A549 (cell line): ENCODE measurements at regions not wholly inside any gene's neighbourhood (a gene's known extent, or its start where the extent isn't known, plus 50 kb on each side); places are given as distances from the start of the nearest gene placed in this dataset.

Experiments used
- ATAC-seq, 2 experiments: fragments of 200-7000 bp in 1 of 2; fragments of >200 bp in 1 of 2; cut with Nextera tagmentation in 1 of 2; cut with Tn5 transposase in 1 of 2; 3 replicates each; pipeline versions ENCODE4 v1.8.0 to v1.9.1; 2018 to 2020; ENCODE audit warnings: mild to moderate bottlenecking in 1 of 2, moderate library complexity in 1 of 2
- CTCF ChIA-PET: fragments of 300-600 bp; sonication (Branson Sonifier 250); formaldehyde crosslinking; extraction: SDS; loops from one replicate; lab custom pipeline; 2021; ENCODE audit warnings: antibody characterized with exemption, inconsistent platforms; lab: Yijun Ruan, JAX
- POLR2A ChIA-PET: fragments of 350-600 bp; formaldehyde crosslinking; extraction: SDS; loops from one replicate; lab custom pipeline; 2021; ENCODE audit warnings: antibody characterized with exemption, inconsistent platforms; lab: Yijun Ruan, JAX
- DNase-seq, 2 experiments: peaks; one replicate each; pipeline versions ENCODE4 v3.0.0 to v3.0.0-alpha.2; 2011 to 2016; ENCODE audit warnings: low read depth in 1 of 2, low spot score in 1 of 2
- FAIRE-seq: peaks from 2 replicates; lab custom pipeline; 2011; peaks lifted over from hg19 to GRCh38; lab: Jason Lieb, UNC
- H3K27ac ChIP-seq, 2 experiments: fragments of >200 bp; sonication (Bioruptor Twin); formaldehyde crosslinking; 3 replicates each; pipeline ENCODE4 v1.5.1; 2016 to 2017
- H3K4me1 ChIP-seq: fragments of >200 bp; sonication (Bioruptor Twin); formaldehyde crosslinking; 3 replicates; pipeline ENCODE4 v1.6.1; 2016
- H3K4me2 ChIP-seq: fragments of >200 bp; sonication (Bioruptor Twin); formaldehyde crosslinking; 3 replicates; pipeline ENCODE4 v1.6.1; 2016
- H3K4me3 ChIP-seq: fragments of >200 bp; sonication (Bioruptor Twin); formaldehyde crosslinking; 3 replicates; pipeline ENCODE4 v1.5.1; 2016
- H3K9me3 ChIP-seq: fragments of >200 bp; sonication (Bioruptor Twin); formaldehyde crosslinking; 3 replicates; pipeline ENCODE4 v1.6.1; 2016
- BHLHE40 ChIP-seq: IDR thresholded peaks from 2 replicates; pipeline ENCODE4 v1.6.1; 2012; ENCODE audit warnings: low read depth, low read length, inconsistent platforms
- CHD2 ChIP-seq: fragments of 150-350 bp; IDR thresholded peaks from 2 replicates; pipeline ENCODE4 v1.6.1; 2014; ENCODE audit warnings: low read length; ENCODE audit not compliant: partially characterized antibody
- CTCF ChIP-seq: fragments of >200 bp; sonication (Bioruptor Twin); formaldehyde crosslinking; IDR thresholded peaks from 3 replicates; pipeline ENCODE4 v1.5.1; 2016
- EHF ChIP-seq: fragments of 250-450 bp; sonication (Bioruptor Pico); IDR thresholded peaks from 2 replicates; pipeline ENCODE4 v1.5.0; 2020; ENCODE audit warnings: mild to moderate bottlenecking
- EHMT2 ChIP-seq: fragments of 200-600 bp; sonication (generic); IDR thresholded peaks from 2 replicates; pipeline ENCODE4 v1.6.1; 2016; ENCODE audit warnings: antibody characterized with exemption, low read depth, mild to moderate bottlenecking, moderate library complexity
- ELK1 ChIP-seq: fragments of 150-350 bp; IDR thresholded peaks from 2 replicates; pipeline ENCODE4 v1.6.1; 2014; ENCODE audit warnings: low read depth, mild to moderate bottlenecking, low read length
- FOSL2 ChIP-seq, 2 experiments: fragments of 450-650 bp in 1 of 2; fragments of >200 bp in 1 of 2; sonication (Bioruptor Twin) in 1 of 2; formaldehyde crosslinking; IDR thresholded peaks; 2 replicates each; pipeline versions ENCODE4 v1.5.0 to v1.6.1; 2016 to 2020; ENCODE audit warnings: mild to moderate bottlenecking in 1 of 2, moderate library complexity in 1 of 2
- FOXS1 ChIP-seq: fragments of 250-450 bp; sonication (Bioruptor Pico); IDR thresholded peaks from 2 replicates; pipeline ENCODE4 v1.5.0; 2020; ENCODE audit warnings: mild to moderate bottlenecking, moderate library complexity
- HDAC2 ChIP-seq: fragments of 200-600 bp; sonication (generic); IDR thresholded peaks from 2 replicates; pipeline ENCODE4 v1.6.1; 2016
- HES2 ChIP-seq: fragments of >200 bp; sonication (Bioruptor Twin); formaldehyde crosslinking; IDR thresholded peaks from 2 replicates; pipeline ENCODE4 v1.6.1; 2016
- HOXB13 ChIP-seq: fragments of 250-450 bp; sonication (Bioruptor Pico); IDR thresholded peaks from 2 replicates; pipeline ENCODE4 v1.5.0; 2020; ENCODE audit warnings: low read depth, mild to moderate bottlenecking, moderate library complexity
- MAX ChIP-seq: IDR thresholded peaks from 2 replicates; pipeline ENCODE4 v1.6.1; 2012
- NPAS2 ChIP-seq: fragments of 250-450 bp; sonication (Bioruptor Pico); IDR thresholded peaks from 2 replicates; pipeline ENCODE4 v1.8.0; 2022; ENCODE audit warnings: mild to moderate bottlenecking, moderate library complexity, borderline replicate concordance
- NR3C1 ChIP-seq: fragments of >200 bp; sonication (Bioruptor Twin); formaldehyde crosslinking; IDR thresholded peaks from 3 replicates; pipeline ENCODE4 v1.6.1; 2017
- SMC3 ChIP-seq: fragments of >200 bp; sonication (Bioruptor Twin); formaldehyde crosslinking; IDR thresholded peaks from 3 replicates; pipeline ENCODE4 v1.6.1; 2018; ENCODE audit warnings: inconsistent platforms
- USF2 ChIP-seq: fragments of 450-650 bp; IDR thresholded peaks from 2 replicates; pipeline ENCODE4 v1.6.1; 2014; ENCODE audit warnings: antibody characterized with exemption
- WGBS: methylation state at CpG from one replicate; pipeline ENCODE4 v1.1.6; 2017; ENCODE audit errors: missing lambda C conversion rate; 5-methylcytosine and 5-hydroxymethylcytosine counted together
- TF ChIP-seq, protein P1 (sequence below): fragments of 200-600 bp; sonication (generic); IDR thresholded peaks from 2 replicates; pipeline ENCODE4 v1.6.1; 2016; ENCODE audit warnings: antibody characterized with exemption, mild to moderate bottlenecking, moderate library complexity

DNA sequence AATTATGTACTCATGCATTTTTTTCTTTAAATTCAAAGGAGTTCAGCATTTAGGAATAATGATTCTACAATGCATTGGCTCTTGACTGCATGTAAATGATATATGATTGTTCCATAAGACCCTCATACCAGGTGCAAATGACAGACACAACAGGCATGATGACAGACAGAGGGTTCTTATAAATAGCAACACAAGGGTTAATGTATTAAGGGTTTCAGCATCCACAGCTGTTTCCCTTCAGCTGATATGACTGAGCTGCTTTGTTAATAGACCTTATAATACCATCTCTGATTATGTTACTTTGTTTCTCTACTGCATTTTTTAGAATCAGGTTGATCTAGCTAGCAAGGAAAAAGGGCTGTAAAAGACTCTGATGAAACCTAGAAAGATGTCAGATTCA is 90.8 kb upstream of the TMTC2 start (continued):
- TF ChIP-seq, protein P1, sequence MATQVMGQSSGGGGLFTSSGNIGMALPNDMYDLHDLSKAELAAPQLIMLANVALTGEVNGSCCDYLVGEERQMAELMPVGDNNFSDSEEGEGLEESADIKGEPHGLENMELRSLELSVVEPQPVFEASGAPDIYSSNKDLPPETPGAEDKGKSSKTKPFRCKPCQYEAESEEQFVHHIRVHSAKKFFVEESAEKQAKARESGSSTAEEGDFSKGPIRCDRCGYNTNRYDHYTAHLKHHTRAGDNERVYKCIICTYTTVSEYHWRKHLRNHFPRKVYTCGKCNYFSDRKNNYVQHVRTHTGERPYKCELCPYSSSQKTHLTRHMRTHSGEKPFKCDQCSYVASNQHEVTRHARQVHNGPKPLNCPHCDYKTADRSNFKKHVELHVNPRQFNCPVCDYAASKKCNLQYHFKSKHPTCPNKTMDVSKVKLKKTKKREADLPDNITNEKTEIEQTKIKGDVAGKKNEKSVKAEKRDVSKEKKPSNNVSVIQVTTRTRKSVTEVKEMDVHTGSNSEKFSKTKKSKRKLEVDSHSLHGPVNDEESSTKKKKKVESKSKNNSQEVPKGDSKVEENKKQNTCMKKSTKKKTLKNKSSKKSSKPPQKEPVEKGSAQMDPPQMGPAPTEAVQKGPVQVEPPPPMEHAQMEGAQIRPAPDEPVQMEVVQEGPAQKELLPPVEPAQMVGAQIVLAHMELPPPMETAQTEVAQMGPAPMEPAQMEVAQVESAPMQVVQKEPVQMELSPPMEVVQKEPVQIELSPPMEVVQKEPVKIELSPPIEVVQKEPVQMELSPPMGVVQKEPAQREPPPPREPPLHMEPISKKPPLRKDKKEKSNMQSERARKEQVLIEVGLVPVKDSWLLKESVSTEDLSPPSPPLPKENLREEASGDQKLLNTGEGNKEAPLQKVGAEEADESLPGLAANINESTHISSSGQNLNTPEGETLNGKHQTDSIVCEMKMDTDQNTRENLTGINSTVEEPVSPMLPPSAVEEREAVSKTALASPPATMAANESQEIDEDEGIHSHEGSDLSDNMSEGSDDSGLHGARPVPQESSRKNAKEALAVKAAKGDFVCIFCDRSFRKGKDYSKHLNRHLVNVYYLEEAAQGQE, result no peak
- TF ChIP-seq MAX, result no peak
- no peak for TF ChIP-seq NPAS2
- no peak for TF ChIP-seq EHF (CRISPR knock-in tag)
- no peak for TF ChIP-seq FOSL2 (IDR thresholded peaks at IDR 0.05)
- TF ChIP-seq FOSL2 (CRISPR knock-in tag; IDR thresholded peaks at IDR 0.05), result no peak
- no peak for TF ChIP-seq HES2
- TF ChIP-seq FOXS1 (CRISPR knock-in tag), result no peak
- no peak for TF ChIP-seq CTCF
- TF ChIP-seq EHMT2, result no peak
- no peak for TF ChIP-seq NR3C1
- TF ChIP-seq, all 56 proteins: peak for 0

- no peak for DNase-seq
- no peak overlapping the region for H3K4me2 ChIP-seq
- ATAC-seq, result no peak
- no peak overlapping the region for H3K27ac ChIP-seq
- H3K9me3 ChIP-seq, result no peaks in the 10 kb centered on the region
- no peak overlapping the region for H3K4me3 ChIP-seq
- POLR2A ChIA-PET, result interaction anchor here (0.6 kb wide), 1 partner anchor 109 kb away, joined by 4 read pairs; no protein-coding TSS in a partner anchor
- no peak for FAIRE-seq
- CTCF ChIA-PET, result no interaction called here
- WGBS, result 27% methylated on average over 1 of the region's 1 CpG
- TF ChIP-seq HDAC2 (no peak), HOXB13 (CRISPR knock-in tag) (no peak), USF2 (no peak), BHLHE40 (no peak), CHD2 (no peak), ELK1 (no peak), SMC3 (no peak), EHMT2 (no peak)
- TF ChIP-seq, protein P1, result no peak
- TF ChIP-seq, all 56 proteins: peak for 0
- no peaks in the 10 kb centered on the region for H3K4me1 ChIP-seq
Measured at GRCh38 chr12:82596483-82596882, 90.2 kb upstream of the TMTC2 start.
